MM.1S (cell line): ENCODE measurements at regions not wholly inside any gene's neighbourhood (a gene's known extent, or its start where the extent isn't known, plus 50 kb on each side); places are given as distances from the start of the nearest gene placed in this dataset.

Source experiments
- EZH2 ChIP-seq: fragments of 300-600 bp; sonication (generic); optimal IDR thresholded peaks from 2 replicates; pipeline ENCODE3; 2017; ENCODE audit warnings: low read depth, mild to moderate bottlenecking, antibody characterized with exemption, low read length, mixed read lengths
- TF ChIP-seq, protein P1 (sequence below): fragments of 300-600 bp; sonication (generic); IDR thresholded peaks from 2 replicates; pipeline ENCODE4 v1.5.1; 2016; ENCODE audit warnings: antibody characterized with exemption, low read length, mixed read lengths

DNA sequence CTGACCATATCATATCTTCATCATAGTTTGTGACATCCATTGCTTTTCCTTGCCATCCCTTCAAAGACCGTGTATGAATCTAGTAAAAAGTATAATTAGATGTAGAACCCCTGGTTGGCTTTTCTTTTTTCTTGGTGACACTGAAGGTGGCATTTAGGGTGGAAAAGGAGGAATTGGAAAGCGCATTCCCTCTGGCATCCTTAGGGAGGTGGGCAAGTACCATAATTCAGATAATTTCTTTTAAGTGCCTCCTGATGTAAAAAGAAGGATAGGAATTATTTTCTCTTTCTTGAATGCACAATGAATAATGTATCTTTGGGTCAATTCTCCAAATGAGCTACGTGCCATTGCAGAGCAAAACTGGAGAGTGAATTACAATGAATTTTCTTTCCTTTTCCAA, 73.2 kb upstream of the SMARCA2 start:
- TF ChIP-seq, protein P1, sequence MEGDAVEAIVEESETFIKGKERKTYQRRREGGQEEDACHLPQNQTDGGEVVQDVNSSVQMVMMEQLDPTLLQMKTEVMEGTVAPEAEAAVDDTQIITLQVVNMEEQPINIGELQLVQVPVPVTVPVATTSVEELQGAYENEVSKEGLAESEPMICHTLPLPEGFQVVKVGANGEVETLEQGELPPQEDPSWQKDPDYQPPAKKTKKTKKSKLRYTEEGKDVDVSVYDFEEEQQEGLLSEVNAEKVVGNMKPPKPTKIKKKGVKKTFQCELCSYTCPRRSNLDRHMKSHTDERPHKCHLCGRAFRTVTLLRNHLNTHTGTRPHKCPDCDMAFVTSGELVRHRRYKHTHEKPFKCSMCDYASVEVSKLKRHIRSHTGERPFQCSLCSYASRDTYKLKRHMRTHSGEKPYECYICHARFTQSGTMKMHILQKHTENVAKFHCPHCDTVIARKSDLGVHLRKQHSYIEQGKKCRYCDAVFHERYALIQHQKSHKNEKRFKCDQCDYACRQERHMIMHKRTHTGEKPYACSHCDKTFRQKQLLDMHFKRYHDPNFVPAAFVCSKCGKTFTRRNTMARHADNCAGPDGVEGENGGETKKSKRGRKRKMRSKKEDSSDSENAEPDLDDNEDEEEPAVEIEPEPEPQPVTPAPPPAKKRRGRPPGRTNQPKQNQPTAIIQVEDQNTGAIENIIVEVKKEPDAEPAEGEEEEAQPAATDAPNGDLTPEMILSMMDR: no peak
- no peak for TF ChIP-seq EZH2
